ENCODE measurements at regions not wholly inside any gene's neighbourhood (a gene's known extent, or its start where the extent isn't known, plus 50 kb on each side); places are given as distances from the start of the nearest gene placed in this dataset.
"Not testable (repeated sequence)": the region's sequence is repeated elsewhere in the genome, so short reads cannot be mapped to it uniquely, and the experiment has no call there.

- DNase-seq = no peak
These were observed 1282.7 kb upstream of the GYPC start for GRCh38 chr2:125373293-125373692.

DNA sequence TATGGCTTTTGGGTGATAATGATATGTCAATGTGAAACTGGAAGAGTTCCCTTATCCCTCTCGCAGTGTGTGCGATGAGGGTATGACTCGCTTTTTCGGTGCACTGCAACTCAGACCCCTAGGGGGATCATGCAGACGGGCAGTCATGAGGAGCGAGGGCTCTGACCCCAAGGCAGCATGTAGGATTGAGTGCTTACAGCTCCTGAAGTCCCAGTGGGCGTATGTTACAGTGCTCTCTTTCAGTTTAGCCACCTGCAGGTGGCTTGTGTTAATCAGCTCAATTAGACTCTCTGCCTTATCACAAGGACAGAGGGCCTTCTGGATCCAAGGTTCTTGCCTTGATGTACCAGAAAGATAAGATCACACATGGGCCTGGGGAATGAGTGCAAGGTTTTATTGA, 1269.9 kb upstream of the GYPC start:
- DNase-seq = no peak

DNA sequence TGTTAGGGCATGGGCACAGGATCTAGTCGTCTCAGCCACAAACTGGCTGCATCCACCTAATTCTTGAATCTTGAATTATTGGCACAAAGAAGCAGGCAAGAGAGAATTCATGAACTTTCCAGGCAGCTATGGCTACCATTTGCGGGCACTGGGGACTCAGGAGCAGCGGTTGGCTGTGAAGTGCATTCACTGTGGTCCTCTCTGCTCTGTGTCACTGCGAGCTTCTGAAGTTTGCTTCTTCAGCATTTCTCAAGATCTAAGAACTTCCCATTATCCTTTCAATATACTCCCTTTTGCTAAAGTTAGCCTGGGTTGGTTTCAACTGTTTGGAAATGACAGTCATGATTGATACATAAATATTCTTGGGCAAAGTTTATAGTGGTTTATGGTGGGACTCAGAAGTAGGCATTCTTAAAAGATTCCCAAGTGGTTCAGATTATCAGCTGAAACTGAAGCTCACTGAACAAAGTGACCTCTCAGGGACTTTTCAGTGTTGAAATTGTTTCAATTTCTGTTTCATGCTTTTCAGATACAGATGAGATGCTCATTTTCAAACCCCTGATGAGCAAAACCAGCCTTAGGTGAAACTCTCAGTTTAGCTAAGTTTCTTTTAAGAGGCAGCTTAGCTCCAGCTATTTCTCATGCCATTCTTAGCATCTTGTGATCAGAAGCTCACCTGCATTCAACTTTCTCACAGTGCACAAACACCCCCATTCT, 1258.3 kb upstream of the GYPC start:
- DNase-seq = no peak

DNA sequence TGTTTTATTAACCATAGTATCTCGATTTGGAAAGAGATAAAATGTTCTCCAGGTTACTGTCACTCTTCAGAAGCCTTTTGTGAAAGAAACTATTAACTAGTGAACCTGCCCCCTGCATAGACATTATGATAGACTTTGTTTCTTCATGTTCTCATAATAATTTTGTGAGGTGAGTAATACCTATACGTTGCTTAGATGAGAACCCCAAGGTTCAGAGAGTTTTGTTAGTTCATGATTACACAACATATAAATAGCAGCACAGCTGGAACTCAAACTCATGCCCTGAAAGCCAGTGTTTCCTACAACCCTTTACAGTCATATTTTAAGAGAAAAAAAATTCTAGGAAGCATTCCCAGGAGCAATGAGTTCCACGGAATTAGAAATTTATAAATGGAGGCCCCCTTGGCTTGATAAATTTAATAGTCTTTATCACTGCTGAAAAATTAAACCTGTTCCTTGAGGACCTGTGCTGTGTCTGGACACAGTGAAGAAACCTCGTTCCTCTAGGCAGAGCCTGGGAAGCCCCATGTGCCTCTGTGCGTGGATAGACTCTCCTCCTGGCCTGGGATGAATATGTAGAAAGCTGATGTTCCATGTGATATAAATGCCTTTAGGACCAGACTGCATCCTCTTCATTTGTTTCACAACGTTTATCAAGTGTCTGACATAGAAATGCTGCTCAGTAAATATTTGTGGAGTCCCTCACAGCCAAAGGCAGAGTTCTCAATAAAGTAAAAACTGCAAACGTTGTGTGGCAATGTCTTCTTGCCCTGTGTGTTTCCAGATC, 1257.0 kb upstream of the GYPC start:
- no peak for DNase-seq

- DNase-seq = no peak
These were observed 1250.1 kb upstream of the GYPC start for GRCh38 chr2:125405816-125406215.

- DNase-seq = no peak
These were observed 1247.0 kb upstream of the GYPC start for GRCh38 chr2:125408874-125409538.

GRCh38 chr2:125418483-125418882, 1237.5 kb upstream of the GYPC start:
- DNase-seq = no peak

DNA sequence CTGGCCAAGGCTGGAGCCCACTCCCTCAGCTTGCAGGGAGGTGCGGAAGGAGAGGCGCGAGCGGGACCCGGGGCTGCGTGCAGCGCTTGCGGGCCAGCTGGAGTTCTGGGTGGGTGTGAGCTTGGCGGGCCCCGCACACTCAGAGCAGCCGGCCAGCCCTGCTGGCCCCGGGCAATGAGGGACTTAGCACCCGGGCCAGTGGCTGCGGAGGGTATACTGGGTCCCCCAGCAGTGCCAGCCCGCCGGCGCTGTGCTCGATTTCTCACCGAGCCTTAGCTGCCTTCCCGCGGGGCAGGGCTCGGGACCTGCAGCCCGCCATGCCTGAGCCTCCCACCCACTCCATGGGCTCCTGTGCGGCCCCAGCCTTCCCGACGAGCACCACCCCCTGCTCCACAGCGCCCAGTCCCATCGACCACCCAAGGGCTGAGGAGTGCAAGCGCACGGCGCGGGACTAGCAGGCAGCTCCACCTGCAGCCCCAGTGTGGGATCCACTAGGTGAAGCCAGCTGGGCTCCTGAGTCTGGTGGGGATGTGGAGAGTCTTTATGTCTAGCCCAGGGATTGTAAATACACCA, 1233.7 kb upstream of the GYPC start:
- not testable (repeated sequence) for DNase-seq

DNA sequence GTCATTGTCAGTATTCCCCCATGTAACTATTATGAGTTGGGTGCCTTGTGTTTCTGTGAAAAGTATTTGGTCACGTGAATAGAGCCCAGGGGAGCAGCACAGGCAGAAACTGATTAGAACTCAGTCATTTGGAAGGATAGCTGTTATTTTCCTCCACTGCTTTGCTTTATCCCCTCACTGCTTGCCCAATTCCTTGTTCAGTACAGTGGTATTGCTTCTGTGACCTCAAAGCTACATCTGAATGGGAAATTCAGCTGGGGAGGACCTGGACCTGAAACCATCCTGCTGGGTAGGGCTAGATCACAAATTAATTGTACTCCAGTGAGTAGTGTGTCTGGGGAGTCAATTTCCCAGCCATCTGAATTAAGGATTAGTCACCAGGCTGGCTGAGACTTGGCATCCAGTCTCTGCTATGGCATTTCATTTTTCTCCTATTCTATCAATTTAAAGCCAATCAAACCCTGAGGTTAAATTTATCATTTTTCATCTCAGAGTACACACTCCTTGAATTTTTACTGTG, 1231.6 kb upstream of the GYPC start:
- no peak for DNase-seq

DNA sequence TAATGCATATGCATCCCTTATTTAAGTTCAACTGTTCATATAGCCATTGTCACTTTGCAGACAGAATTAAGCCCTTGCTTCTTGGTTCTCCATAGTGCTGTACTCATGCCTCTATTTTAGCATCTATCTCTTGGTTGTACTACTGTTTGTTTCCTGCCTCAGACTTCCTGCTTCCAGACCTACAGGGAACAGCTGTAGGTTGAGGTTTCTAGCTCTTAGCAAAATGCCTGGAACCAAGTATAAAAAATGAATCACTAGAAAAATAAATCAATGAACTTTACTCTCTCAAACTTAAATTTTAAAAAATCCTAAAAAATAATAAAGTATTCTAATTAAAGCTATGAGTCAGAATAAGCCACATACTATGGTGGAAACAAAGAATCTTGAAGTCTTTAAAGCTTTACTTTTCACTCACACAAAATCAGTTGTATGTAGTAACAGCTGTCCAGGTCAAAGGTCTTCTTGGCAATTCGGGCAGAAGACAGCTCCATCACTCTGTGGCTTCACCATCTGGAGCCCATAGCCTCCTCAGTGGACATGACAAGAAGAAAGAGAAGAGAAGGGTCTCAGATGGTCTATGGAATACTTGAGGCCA, 1228.1 kb upstream of the GYPC start:
- no peak for DNase-seq

DNA sequence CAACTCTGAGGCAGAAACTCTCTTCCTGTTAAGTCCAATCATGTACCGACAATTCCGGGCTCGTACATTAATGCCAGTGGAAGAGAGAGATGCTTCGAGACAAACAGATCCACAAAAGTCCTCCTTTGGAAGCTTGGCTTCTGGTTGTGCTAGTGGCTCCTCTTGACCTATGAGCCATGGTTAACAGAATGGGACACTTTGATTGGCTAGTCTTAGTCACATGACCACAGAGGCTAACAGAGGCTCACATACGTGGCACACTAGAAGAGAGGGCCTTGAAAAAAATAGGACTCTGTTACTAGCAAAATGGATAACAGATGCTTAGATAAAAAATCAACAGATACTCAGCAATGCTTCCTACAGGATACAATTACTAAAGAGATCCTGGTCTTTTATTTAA, 1211.9 kb upstream of the GYPC start:
- DNase-seq = no peak

DNA sequence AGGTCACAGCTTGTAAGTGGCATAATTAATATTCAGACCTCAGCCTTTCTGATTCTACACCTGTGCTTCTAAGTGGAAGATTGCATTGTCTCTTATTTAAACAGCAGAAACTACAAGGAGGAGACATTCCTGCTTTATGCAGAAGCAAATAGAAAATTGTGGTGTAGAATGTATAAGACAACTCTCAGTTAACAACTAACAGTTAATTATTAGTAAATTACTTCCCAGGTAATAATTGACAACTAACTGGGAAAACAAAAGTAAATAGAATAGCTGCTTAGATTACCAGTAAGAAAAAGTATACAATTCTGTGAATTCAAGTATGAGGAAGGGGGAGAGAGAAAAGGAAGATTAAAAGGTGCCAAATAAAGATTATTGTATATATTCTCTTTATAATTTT, 1210.5 kb upstream of the GYPC start:
- DNase-seq = no peak

GRCh38 chr2:125450092-125450491, 1205.9 kb upstream of the GYPC start:
- DNase-seq = no peak

DNA sequence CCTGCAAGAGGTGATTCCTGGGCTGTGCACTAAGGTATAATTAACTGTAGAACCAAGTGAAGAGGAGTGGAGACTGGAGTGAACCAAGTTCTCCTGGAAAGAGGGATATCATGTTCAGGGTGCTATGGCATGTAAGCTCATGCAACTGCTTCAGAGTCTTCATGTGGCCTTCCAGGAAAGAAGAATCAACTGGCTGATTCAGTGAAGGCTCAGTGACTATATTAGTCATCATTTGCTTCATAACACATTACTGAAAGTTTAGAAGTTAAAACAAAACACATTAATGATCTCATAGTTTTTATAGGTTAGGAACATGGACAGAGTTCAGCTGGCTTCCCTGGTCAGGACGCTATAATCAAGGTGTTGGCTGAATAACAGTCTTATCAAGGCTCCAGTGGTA, 1200.8 kb upstream of the GYPC start:
- DNase-seq = no peak

DNA sequence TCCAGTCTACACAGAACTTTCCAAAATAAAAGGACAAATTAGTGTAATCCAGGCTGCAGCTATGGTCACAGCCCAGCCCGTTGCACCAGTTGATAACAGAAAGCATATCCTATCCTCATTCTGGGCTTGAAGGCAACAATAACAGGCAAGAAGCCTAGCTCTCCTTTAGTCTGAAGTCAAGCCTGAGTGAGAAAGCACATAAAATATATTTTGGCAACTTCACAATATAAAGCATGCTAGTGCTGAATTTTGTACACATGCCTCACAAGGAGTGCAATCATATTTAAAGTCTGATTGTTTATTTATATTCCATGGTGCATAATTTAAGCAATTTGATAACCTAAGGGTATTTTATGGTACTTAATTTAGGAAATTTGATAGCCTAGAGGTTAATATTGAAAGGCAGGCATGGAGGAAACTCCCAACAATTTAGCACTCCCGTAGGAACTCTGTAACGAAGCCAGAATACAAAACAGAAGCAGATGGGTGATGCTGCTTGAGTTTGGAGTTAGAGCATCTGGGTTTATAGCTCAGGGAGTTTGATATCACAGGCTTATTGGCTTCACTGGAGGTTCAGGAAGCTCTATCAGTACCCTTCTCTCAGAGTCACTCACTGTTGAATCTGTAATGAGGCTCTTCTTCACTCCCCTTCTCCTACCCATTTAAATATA, 1199.1 kb upstream of the GYPC start:
- no peak for DNase-seq

- DNase-seq = no peak
These were observed 1184.0 kb upstream of the GYPC start for GRCh38 chr2:125471963-125472362.

GRCh38 chr2:125479143-125479636, 1176.8 kb upstream of the GYPC start:
- no peak for DNase-seq

DNA sequence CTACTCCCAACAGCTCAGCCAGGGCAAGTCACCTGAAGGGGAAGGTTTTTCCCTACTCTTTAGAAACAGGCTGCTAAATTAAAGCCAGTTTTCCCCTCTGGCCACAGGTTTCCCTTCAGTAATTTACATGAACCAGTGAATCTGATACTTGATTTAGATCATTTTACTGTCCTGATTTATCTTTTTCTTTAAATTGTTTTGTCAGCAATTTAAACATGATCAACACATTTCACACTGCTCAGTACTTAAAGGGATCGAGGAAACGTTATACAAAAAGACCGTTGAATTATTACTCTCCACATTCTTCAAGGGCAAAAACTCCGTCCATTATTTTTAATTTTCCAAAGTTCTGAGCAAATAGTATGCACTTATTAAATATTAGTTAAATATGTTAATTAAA, 1165.7 kb upstream of the GYPC start:
- DNase-seq = no peak

GRCh38 chr2:125491663-125492062, 1164.3 kb upstream of the GYPC start:
- DNase-seq = no peak

GRCh38 chr2:125512313-125512712, 1143.6 kb upstream of the GYPC start:
- no peak for DNase-seq

- peak; percentile 38 for DNase-seq
These were observed 1139.4 kb upstream of the GYPC start for GRCh38 chr2:125516496-125517109.

DNA sequence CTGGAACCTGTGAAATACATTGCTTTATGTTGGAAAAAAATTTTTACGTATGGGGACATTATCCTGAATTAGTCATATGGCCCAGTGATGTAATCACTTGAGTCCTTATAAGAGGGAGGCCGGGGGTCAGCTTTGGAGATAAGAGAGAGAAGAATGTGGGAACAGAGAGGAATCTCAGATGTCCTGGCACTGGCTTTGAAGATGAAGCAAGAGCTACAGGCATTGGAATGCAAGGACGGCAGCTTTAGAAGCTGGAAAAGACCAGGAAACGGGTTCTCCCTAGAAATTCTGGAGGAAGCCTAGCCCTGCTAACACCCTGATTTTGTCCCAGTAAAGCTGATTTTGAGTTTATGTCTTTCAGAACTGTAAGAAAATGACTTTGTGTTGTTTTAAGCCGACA, 1129.9 kb upstream of the GYPC start:
- no peak for DNase-seq

All from suppressor macrophage treated with lipopolysaccharide for 4 hours (primary cell).